NCI-H82 (cell line): ENCODE measurements at regions not wholly inside any gene's neighbourhood (a gene's known extent, or its start where the extent isn't known, plus 50 kb on each side); places are given as distances from the start of the nearest gene placed in this dataset.

Source experiments
- DNase-seq: peaks from one replicate; lab custom pipeline; 2025; lab: John Stamatoyannopoulos, UW

- DNase-seq, result no peak
Measured at GRCh38 chr2:19491796-19492195, 133.4 kb upstream of the OSR1 start.

DNA sequence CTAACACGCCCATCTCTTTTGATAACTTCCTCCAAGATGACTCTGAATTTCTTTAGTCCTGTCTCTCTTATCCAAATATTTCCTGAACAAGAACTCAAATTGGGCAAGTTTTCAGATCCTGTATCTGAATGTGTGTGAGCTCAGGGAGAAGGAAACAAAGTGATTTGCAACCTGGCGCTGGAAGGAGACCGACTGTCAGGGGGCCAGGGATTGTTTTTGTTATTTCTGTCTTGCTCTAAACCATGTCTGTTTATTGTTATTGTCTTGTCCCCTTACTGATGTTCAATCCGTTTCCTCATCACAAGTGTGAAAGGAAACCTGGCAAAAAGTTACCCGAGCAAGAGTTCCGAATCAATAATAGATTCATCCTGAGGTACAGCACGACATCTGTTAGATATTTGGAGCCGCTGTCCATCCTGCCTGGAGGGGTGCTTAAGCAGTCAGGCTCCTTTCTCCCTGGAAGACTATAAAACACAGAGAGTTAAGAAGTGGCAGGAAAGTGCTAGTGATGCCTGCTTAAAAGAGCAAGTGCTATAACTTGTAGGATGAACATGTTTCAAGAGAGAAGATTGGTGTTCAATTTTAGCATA lies 132.5 kb upstream of the OSR1 start:
- DNase-seq, result peak; percentile 32

GRCh38 chr2:19488009-19488691 lies 129.7 kb upstream of the OSR1 start:
- DNase-seq, result no peak

DNA sequence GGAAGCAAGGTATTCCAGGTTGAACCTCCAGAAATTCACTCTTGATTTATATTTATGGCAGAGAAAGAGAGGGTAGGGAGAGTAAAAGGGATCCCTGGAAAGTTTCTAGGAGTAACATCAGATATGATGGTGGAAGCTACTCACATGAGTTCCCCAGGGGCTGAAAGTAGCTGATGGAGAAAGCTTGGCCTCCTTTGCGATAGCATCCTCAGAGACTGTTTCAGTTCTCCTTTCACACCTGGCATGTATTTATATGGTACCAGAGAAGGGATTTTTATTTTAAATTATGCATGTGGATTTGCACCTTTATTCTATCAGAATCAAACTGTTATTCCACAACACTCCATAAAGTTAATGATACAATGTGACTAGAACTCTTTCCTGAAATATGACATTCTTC lies 126.3 kb upstream of the OSR1 start:
- DNase-seq, result no peak

- DNase-seq, result no peak
Measured at GRCh38 chr2:19480673-19481072, 122.2 kb upstream of the OSR1 start.

DNA sequence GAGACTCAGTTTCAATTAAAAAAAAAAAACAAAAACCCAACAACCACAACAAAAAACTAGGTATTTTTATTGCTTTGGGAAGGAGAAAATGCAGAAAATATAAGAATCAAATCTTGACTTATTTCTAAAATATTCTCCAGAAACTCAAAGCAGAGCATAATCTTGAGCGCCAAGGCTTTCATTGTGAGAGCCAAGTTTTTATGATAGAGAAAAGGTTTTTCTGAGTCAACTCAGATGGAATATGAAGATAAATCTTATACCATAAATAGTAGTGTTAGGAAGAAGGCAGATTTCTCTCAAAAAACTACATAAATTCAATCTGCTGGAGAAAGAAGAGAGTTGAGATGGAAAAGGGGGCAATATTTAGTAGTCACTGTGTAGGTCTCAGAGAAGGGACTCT lies 121.2 kb upstream of the OSR1 start:
- DNase-seq, result no peak

- DNase-seq, result no peak
Measured at GRCh38 chr2:19478409-19478808, 120.0 kb upstream of the OSR1 start.

DNA sequence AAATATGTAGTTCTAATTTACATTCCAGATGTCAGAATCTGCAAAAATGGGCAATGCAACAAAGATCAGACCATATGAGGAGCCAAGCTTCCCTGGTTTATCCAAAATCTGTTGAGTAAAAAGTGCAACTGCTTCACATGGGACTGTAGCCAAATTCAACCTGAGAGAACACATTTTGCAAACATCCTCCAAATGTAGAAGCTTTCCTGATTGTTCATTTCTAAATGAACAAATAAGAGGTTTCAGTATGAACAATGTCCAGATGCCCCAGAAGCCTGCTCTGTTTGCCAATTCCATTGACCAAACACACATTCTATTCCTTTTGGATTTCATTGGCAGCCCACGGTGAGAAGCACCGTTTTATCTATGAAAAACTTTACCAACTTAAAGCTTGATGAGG lies 117.9 kb upstream of the OSR1 start:
- DNase-seq, result no peak

DNA sequence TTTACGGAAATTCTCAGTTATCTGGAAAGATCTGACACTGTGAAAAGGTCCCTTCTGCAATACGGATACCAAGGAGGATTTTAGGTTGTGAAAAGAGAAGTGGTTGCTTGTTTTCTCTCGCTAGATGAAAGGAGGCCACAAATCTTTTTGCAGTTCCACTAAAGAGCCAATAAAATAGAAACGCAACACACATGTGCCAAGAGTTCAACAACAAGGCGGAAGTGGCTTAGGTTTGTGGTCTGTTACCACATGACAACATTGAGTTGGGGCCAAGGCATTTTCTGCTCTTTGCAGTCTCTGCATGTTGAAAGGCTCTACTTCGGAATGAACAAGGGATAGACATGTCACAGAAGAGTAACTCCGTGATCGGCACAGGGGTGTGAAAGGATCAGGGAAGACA lies 115.7 kb upstream of the OSR1 start:
- DNase-seq, result no peak

DNA sequence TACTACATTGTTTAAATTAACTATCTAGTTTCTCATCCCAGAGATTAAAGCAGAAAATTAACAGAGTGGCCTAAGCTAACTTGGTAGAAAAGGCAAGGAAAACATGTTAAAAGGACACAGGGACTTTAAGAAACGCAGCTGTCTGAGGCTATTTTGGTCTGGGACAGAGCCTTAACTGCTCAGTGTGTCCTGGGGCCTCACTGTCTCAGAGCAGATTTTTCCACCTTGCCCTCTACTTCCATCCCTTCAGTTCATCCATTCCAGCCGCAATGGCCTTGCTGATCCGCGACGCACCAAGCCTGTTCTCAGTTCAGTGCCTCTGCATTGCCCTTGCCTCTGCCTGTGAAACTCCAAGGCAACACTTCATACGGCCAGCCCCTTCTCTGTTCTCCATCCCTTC lies 114.9 kb upstream of the OSR1 start:
- DNase-seq, result no peak

DNA sequence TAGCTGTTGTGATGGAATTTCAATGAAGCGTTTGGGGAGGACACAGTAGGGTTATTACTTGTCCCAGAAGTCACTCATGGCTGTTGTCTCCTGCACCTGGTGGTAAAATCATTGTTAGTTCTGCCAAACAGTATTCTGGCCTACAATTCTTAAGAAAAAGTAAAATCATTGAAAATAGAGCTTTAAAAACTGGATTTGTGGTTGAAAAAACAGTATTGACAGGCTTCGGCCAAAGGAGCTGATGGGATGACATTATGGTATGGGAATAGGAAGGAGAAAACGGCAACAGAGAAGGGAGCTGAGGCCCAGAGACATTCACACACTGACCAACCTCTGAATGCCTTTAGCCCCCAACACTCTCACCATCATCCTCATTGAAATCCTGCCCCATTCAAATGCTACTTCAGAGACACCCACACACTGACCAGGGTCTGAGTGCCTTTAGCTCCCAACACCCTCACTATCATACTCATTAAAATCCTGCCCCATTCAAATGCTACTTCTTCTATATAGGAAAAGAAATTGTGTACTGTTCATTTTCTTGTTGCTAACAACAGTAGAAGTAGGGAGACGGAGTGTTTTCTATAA lies 114.1 kb upstream of the OSR1 start:
- no peak for DNase-seq

GRCh38 chr2:19471491-19471890 lies 113.1 kb upstream of the OSR1 start:
- no peak for DNase-seq

DNA sequence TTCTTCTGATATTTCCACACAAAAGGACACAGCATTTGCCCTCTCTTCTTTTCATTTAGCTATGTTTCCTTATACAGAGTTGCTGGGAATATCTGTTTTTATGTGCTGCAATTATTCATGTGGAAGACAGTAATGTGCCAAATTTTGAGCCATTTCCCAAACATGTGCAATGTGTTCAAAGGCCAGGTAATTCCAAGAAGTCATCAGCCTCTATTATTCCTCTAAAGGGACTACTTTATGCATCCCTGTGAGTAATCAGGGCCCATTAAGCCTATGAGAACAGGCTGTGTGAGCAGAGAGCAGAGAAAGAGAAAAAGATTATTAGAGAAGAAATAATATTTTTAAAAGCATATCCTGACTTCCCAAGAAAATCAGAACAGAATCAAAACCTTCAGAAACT lies 107.6 kb upstream of the OSR1 start:
- DNase-seq, result no peak

GRCh38 chr2:19462256-19462645 lies 103.8 kb upstream of the OSR1 start:
- DNase-seq, result no peak

DNA sequence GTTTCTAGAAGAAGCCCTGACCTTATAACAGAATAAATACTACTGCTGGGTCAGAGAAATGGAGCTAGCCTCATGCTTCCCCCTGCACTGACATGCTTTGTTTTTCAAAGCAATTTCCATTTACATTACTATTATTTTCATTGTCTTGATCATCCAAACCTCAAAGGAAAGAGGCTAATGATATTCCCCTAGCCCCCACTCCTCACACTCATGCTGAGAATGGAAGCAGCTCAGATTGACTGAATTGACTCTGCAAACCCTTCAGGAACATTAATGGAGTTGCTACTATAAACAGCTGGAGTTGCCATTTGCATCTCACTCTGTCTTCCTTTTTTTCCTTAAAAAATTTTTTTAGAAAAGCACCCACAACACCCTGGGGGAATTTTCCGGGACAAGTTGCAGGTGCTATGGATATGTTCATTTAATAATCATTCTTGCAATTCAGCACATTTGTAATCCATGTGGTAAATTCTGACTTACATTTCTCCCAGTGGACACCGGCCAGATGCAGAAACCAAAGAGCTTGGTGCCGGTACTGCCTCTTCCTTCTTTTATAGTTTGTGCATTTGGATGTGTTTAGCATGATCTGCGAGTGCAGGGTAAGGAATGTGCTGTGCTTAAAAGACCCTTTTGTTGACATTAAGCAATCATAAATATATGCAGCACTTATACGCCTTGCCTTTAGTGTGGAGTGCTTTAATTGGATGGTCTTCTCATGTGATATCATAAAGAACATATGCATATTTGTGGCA lies 103.3 kb upstream of the OSR1 start:
- no peak for DNase-seq

- peak; percentile 78 for DNase-seq
Measured at GRCh38 chr2:19460761-19461160, 102.3 kb upstream of the OSR1 start.

GRCh38 chr2:19458427-19459003 lies 100.1 kb upstream of the OSR1 start:
- no peak for DNase-seq

- DNase-seq, result no peak
Measured at GRCh38 chr2:19457809-19458208, 99.4 kb upstream of the OSR1 start.

DNA sequence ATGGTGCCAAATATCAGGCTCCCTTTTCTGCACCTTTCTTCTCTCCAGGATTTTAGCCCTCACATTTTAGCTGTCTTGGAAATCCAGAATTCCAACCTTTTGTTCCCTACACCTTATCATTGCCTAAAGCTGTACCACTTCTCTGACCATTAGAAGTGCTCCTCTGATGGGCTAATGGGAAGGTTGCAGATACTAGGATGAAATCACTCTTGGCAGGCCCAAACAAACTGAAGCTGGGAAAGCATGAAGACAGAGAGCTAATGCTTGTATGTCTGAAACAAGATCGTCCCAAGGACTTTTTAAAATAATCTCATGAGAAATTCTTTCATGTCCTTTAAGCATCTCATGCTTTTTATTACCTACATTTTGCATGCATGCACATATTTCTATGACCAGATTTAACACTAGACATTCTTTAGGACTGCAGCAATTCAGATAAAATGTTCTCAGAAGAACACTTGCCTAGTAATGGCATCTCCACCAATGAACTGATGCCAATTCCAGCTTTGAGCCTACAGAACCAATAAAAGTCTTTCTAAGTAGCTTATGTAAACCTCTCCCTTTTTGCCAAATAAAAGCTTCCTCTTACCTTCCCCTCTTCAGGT lies 98.4 kb upstream of the OSR1 start:
- no peak for DNase-seq

- no peak for DNase-seq
Measured at GRCh38 chr2:19454125-19454524, 95.7 kb upstream of the OSR1 start.

- peak; percentile 23 for DNase-seq
Measured at GRCh38 chr2:19442731-19443130, 84.3 kb upstream of the OSR1 start.

DNA sequence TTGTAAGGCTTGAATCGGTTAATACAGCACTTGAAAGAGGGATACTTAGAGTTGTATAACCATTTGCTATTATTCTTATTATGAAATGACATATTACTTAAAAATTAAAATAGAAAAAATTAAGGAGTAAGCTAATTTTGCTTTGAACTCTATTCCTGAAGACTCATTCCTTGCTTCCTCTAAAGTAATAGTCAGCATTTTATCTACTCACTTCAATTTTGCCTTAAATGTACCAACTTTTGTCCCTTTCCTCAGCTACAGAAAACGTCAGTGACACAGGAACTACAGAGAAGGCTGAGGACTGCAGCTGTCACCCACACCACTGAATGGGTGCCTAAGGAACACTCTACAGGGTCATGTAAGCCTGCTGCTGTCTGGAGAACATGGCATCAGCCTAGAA lies 80.7 kb upstream of the OSR1 start:
- no peak for DNase-seq
